ENCODE measurements at regions not wholly inside any gene's neighbourhood (a gene's known extent, or its start where the extent isn't known, plus 50 kb on each side); places are given as distances from the start of the nearest gene placed in this dataset.

- no peak for DNase-seq
Observed at GRCh38 chr18:75574187-75574586, 146.7 kb upstream of the SMIM21 start.

DNA sequence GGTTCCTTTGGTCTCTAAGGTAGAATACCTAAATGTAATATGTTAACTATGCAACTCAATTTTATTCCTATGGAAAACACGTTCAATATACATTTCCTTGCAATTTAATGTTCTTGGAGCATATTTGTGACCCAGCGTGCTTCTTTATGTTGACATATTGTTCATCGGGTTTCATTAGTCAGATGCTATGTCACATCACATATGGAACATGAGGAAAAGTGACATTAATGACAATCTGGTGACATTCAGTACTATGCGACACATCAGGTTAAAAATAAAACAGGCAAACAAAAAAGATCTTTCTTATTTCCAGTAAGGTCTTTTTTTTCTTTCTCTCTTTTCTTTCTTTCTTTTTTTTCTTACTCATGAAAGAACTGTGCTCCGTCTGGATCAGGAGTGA is 135.6 kb upstream of the SMIM21 start:
- no peak for DNase-seq

GRCh38 chr18:75562216-75562615 is 134.7 kb upstream of the SMIM21 start:
- DNase-seq: no peak

- no peak for DNase-seq
Observed at GRCh38 chr18:75558790-75559189, 131.3 kb upstream of the SMIM21 start.

- no peak for DNase-seq
Observed at GRCh38 chr18:75556841-75557240, 129.3 kb upstream of the SMIM21 start.

GRCh38 chr18:75554644-75555185 is 127.2 kb upstream of the SMIM21 start:
- no peak for DNase-seq

DNA sequence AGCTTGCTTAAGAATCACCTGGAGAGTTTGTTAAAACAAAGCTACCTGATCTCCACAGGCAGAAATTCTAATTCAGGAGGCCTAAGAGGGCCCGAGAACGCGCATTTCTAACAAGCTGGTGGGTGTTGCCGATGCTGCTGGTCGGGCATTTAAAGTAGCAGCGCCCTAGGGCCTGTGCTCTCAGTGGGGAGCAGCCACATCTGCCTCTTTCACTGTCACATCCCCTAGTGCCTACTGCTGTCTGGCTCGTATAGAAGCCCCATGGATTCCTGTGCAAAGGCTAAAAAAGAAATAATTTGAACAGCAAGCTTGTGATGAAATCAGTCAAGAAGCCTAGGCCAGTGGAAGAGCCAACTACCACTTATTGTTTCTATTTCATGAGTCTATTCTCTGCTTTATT is 126.7 kb upstream of the SMIM21 start:
- DNase-seq: no peak

DNA sequence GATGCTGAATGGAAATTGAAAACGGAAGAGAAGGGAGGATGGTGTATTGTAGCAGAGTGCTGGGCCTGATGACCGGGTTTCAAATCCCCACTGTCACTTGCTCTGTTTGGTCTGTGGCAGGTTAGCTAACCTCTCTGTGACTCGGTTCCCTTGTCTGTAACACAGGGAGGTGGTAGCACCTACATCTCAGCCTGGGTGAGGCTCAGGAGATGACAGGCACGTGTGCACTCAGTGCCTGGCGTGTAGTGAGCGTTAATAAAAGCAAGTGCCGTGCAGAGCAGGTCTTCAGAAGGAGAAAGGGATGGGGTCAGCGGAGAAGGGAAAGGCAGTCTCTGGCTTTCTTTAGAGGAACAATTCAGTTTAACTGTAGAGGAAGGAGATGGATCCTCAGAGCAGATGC is 125.5 kb upstream of the SMIM21 start:
- no peak for DNase-seq

DNA sequence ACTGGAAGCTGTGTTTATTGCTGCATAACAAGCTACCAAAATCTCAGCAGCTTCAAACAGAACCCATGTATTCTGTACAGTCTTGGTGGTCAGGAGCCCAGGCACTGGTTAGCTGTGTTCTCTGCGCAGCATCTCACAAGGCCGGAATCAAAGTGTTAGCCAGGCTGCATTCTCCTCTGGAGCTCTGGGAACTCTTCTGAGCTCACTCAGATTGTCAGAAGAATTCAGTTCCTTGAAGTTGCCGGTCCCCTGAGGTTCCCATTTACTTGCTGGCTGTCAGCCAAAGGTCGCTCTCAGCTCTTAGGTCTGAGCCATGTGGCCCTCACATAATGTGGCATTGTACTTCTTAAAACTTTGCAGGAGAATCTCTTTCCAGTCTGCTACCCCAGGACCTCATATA is 123.6 kb upstream of the SMIM21 start:
- DNase-seq: no peak

- no peak for DNase-seq
Observed at GRCh38 chr18:75548353-75548905, 120.9 kb upstream of the SMIM21 start.

GRCh38 chr18:75546964-75547363 is 119.5 kb upstream of the SMIM21 start:
- no peak for DNase-seq

- DNase-seq: no peak
Observed at GRCh38 chr18:75545189-75545588, 117.7 kb upstream of the SMIM21 start.

- DNase-seq: no peak
Observed at GRCh38 chr18:75544496-75544895, 117.0 kb upstream of the SMIM21 start.

GRCh38 chr18:75544051-75544481 is 116.6 kb upstream of the SMIM21 start:
- DNase-seq: no peak

DNA sequence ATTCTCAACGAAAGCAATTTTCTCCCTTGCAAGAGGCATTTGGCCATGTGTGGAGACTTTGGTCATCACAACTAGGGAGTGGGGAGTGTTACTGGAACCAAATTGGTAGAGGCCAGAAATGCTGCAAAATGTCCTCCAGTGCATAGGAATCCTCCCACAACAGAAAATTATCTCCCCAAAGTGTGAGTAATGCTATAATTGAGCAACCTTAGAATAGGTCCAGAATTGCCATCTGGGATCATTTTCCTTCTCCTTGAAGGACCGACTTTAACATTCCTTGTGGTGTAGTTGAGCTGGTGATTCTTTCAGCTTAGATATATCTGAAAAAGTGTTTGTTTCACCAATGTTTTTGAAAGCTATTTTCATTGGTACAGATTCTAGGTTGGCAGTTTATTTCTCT is 111.2 kb upstream of the SMIM21 start:
- no peak for DNase-seq

DNA sequence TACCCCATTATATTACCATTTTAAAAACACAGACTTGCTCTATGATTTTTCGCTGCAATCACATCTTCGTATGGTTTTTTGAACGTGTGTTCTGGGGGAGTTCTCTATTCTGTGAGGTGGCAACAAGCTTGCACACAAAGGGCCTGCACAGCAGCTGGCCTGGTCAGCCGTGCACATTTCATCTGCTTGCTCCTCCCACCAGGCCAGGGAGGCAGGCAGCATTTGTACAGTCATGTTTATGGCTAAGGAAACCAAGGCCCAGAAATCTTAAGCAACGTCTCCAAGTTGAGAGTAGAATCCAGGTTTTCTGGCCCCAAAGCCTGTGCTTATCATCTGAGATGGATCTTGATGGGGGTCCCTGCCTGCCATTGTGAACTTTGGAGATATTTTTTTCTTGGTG is 106.4 kb upstream of the SMIM21 start:
- no peak for DNase-seq

GRCh38 chr18:75533209-75533608 is 105.7 kb upstream of the SMIM21 start:
- no peak for DNase-seq

- DNase-seq: no peak
Observed at GRCh38 chr18:75531851-75532459, 104.5 kb upstream of the SMIM21 start.

DNA sequence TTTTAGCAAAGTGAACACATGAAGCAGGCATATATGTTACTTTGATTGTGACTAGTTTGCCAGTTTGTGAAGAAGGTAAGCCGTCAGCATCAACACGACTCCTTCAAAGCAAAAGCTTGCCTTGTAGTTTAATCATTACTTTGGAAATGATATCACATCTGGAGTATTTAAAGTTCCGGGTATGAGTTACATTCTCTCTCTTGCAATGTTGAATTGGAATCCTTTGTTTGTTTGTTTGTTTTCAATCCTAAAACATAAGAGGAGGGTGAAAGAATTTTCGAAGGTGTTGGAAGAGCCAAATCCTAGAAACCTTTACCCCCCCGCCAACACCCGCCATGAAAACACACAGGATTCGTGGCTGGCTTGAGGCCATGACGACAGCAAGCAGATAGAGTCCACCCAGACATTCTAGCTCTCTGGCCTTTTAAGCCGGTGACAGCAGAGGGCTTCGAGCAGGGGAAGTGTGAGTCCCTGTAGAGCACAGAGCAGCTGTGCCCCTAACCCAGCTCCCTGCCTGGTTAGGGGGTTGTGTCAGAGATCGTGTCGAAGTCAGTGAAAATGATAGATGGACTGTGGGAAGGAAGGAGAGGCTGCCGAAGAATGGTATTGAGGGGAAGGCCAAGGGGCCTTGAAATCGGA is 103.8 kb upstream of the SMIM21 start:
- no peak for DNase-seq

- DNase-seq: no peak
Observed at GRCh38 chr18:75530566-75531211, 103.2 kb upstream of the SMIM21 start.

- no peak for DNase-seq
Observed at GRCh38 chr18:75530118-75530517, 102.6 kb upstream of the SMIM21 start.

DNA sequence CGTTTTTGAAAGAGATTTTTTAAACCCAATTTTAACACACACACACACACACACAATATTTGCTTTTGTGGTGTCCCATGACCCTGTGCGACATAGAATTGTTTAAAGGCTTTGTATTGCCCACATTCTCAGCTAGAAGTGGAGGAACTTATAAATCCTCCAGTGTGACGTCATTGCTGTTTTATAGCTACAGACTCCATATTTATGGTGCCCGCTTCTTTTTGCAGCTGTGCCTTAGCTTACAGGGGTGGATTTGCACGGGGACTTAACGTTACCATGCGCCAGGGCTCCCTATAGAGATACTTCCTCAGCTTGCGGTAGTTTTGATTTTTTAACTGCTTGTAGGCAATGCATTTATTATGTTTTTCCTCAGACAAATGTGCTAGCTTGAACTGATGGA is 101.9 kb upstream of the SMIM21 start:
- DNase-seq: no peak

- DNase-seq: no peak
Observed at GRCh38 chr18:75527848-75528685, 100.6 kb upstream of the SMIM21 start.
